KBM-7 (cell line): ENCODE measurements at regions not wholly inside any gene's neighbourhood (a gene's known extent, or its start where the extent isn't known, plus 50 kb on each side); places are given as distances from the start of the nearest gene placed in this dataset.

ENCODE experiments used
- DNase-seq: peaks from one replicate; pipeline ENCODE4 v3.0.0-alpha.2; 2015
- in situ Hi-C: fragments of 300-500 bp; cut with MboI; formaldehyde crosslinking; loops from 2 replicates; pipeline ENCODE4 v1.14.3; 2020; ENCODE audit warnings: low sequenced_read_pairs, low pct_unique_long_range_greater_than_20kb, mixed read lengths

- in situ Hi-C loops = no loop called here
- DNase-seq = no peak
These were observed 410.0 kb upstream of the SULF2 start for GRCh38 chr20:48195121-48195870.

- in situ Hi-C loops = no loop called here
- no peak for DNase-seq
These were observed 409.3 kb upstream of the SULF2 start for GRCh38 chr20:48194583-48194982.

GRCh38 chr20:48193627-48194425, 408.5 kb upstream of the SULF2 start:
- in situ Hi-C loops = no loop called here
- DNase-seq = no peak

GRCh38 chr20:48192109-48192508, 406.8 kb upstream of the SULF2 start:
- in situ Hi-C loops = no loop called here

GRCh38 chr20:48191200-48191599, 405.9 kb upstream of the SULF2 start:
- in situ Hi-C loops = no loop called here
- DNase-seq = no peak

More at GRCh38 chr20:48192109-48192508, 406.8 kb upstream of the SULF2 start:
- no peak for DNase-seq

GRCh38 chr20:48190757-48191156, 405.5 kb upstream of the SULF2 start:
- in situ Hi-C loops = no loop called here
- no peak for DNase-seq

- in situ Hi-C loops = no loop called here
- peak; percentile 5 for DNase-seq
These were observed 403.9 kb upstream of the SULF2 start for GRCh38 chr20:48189181-48189580.

GRCh38 chr20:48187851-48188250, 402.6 kb upstream of the SULF2 start:
- DNase-seq = no peak
- in situ Hi-C loops = no loop called here

- in situ Hi-C loops = no loop called here
- no peak for DNase-seq
These were observed 401.6 kb upstream of the SULF2 start for GRCh38 chr20:48186915-48187314.

GRCh38 chr20:48186447-48186846, 401.2 kb upstream of the SULF2 start:
- no peak for DNase-seq
- in situ Hi-C loops = no loop called here

GRCh38 chr20:48184229-48184628, 398.9 kb upstream of the SULF2 start:
- in situ Hi-C loops = no loop called here
- no peak for DNase-seq

GRCh38 chr20:48181261-48181935, 396.1 kb upstream of the SULF2 start:
- in situ Hi-C loops = no loop called here
- DNase-seq = no peak

GRCh38 chr20:48180618-48181017, 395.3 kb upstream of the SULF2 start:
- in situ Hi-C loops = no loop called here
- no peak for DNase-seq

- in situ Hi-C loops = no loop called here
- DNase-seq = no peak
These were observed 394.7 kb upstream of the SULF2 start for GRCh38 chr20:48180024-48180423.

- DNase-seq = no peak
These were observed 393.4 kb upstream of the SULF2 start for GRCh38 chr20:48178633-48179032.

GRCh38 chr20:48177058-48177457, 391.8 kb upstream of the SULF2 start:
- no peak for DNase-seq
- in situ Hi-C loops = no loop called here

More at GRCh38 chr20:48178633-48179032, 393.4 kb upstream of the SULF2 start:
- in situ Hi-C loops = no loop called here

GRCh38 chr20:48176139-48176538, 390.9 kb upstream of the SULF2 start:
- DNase-seq = no peak
- in situ Hi-C loops = no loop called here

GRCh38 chr20:48175261-48175660, 390.0 kb upstream of the SULF2 start:
- no peak for DNase-seq
- in situ Hi-C loops = no loop called here

- no peak for DNase-seq
- in situ Hi-C loops = no loop called here
These were observed 387.0 kb upstream of the SULF2 start for GRCh38 chr20:48172357-48172702.
